GM19193 (cell line): ENCODE measurements at regions not wholly inside any gene's neighbourhood (a gene's known extent, or its start where the extent isn't known, plus 50 kb on each side); places are given as distances from the start of the nearest gene placed in this dataset.

ENCODE experiments used
- POLR2A ChIP-seq: IDR thresholded peaks from 4 replicates; pipeline ENCODE4 v1.6.1; 2011; ENCODE audit not compliant: insufficient read depth, insufficient read length; ENCODE audit errors: extremely low read depth

DNA sequence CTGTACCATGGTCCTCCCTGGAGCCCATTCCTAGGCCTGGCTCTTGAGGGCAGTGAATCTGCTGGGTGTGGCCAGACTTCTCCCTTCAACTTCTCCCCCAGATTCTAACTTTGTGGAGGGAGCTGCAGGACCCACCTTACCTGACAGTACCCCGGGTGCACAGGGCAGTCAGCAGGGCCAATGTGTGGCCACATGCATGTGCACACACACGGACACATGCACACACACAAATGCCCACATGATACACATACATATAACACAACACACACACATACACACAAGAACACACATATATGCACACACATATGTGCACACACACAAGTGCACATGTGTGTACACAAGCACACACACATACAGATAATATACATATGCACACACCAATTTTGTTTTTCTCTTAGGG is 300.0 kb upstream of the HS6ST1 start:
- TF ChIP-seq POLR2A = no peak

GRCh38 chr2:128619471-128620325 is 301.0 kb upstream of the HS6ST1 start:
- no peak for TF ChIP-seq POLR2A

- TF ChIP-seq POLR2A = no peak
Measured at GRCh38 chr2:128621074-128621473, 302.4 kb upstream of the HS6ST1 start.

DNA sequence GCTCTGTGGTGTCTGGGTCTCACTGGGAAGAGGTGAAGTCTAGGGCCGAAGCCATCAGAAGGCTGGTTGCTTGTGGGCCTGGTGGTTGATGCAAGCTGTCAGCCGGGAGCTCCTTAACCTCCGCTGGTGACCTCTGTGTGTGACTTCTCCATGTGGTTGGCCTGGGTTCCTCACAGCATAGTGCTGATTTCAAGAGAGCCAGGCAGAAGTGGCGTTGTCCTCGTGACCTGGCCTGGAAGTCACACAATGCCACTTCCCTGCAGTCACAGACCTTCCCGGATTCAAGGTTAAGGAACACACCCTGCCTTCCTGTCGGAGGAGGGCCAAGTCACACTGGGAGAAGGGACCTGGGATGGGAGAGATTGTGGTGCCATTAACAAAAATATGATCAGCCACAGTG is 303.7 kb upstream of the HS6ST1 start:
- TF ChIP-seq POLR2A = no peak

GRCh38 chr2:128622955-128623620 is 304.4 kb upstream of the HS6ST1 start:
- no peak for TF ChIP-seq POLR2A

DNA sequence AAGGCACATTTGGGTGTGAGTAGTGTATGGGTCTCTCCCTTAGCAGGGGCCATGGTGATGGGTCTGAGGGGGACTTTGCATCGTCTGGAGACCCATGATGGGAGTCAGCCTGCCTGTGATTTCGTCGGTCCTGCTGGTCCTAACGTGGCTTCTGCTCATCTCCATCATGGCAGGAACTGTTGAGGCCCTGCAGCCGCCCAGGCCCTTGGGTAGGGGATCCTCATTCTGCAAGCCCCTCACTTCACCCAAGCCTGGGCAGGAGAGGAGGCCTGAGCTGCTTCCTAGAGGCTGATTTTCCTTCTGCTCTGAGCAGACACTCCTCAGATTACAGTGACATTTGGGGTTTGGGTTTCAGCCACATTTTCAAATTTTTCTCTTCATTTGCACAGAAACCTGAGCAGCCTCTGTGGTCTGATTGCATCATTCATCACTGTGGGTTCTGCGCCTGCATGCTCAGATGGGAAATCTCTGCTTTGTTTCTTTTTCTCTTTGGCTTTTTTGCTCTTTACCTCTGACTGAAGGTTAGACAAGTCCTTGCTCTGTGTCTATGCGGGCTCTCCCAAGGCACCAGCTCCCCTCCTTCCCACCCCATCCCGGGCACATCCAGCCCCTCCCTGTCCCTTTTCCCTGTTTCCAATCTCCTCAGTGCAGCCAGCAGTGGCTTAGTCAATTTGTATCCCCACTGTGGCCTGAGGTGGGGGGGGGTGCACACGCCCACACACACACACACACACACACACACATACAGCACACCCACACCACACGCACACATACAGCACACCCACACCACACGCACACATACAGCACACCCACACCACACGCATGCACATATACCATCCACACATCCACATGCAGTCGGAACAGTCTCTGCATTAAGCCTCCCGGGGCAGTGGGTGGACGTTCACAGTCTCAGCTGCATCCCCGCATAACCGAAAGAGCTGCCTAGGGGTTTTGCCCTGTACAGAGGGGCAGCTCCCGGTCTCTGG is 305.4 kb upstream of the HS6ST1 start:
- no peak for TF ChIP-seq POLR2A

GRCh38 chr2:128624956-128625355 is 306.3 kb upstream of the HS6ST1 start:
- TF ChIP-seq POLR2A = no peak

DNA sequence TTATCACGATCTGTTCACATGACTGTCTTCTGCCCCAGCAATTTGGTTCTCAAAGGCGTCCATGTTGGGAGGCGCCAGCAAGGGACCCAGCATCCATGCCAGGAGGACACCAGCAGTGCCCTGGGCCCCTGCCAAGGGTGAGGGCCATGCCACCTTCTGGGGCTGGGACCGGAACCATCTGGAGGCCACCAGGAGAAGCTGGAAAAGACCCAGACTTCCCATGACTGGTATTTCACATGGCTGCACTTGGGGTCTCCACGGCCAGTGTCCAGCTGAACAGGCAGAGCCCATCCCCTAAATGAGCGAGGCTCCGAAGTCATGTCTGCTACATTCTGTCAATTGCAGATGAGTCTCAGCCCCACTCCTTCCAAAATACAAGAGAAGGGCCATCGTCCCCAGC is 306.8 kb upstream of the HS6ST1 start:
- no peak for TF ChIP-seq POLR2A

- TF ChIP-seq POLR2A = no peak
Measured at GRCh38 chr2:128625963-128626759, 307.5 kb upstream of the HS6ST1 start.

DNA sequence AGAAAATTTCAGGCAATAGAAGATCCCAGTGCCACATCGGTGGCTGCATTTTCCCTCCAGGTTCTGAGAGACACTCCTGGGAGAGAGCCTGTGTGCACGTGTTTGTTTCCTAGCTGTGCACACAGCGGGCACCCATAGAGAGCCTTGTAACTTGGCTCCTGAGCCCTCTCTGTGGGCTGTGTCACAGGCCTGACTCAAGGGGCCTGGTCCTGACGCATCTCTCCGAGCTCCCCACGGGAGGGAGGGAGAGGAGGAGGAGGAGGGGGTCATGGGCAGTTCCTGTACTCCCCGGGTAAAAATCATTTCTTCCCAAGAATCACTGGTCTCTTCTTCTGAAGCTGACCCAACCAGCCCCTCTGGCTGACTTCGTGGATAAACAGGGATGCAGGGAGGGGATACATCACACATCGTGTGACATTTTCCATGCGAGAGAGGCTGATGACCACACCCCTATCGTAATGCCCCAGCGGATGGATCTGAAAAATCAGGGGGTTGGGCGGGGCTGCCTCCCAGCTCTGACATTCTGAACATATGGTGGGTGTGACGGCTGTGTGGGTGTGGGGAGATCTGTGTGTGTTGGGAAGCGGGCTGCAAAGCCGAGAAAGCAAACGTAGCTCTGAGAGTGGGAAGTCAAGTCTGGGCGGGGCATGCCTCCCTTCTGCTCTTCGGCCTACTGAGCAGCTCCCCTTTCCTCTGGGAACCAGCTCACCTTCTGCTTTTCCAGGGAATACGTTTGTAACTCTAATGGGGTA is 308.3 kb upstream of the HS6ST1 start:
- no peak for TF ChIP-seq POLR2A

GRCh38 chr2:128628206-128628605 is 309.5 kb upstream of the HS6ST1 start:
- no peak for TF ChIP-seq POLR2A

DNA sequence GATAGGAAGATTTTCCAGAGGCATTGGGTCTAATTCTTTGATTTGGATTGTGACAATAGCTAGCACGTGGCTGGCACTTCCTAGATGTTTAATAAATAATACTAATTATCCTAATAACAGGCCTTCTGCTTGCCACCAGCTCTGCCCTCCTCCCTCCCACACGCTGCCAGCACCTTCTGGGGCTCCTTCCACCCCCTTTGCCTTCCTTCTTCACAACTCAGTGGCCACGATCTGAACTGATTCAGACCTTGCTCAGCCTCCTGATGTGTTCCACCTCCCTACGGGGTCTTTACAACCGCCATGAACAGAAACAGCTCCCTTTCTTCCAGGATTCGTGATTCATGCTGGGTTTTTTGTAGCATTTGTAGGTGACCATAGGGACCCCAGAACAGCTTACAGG is 310.3 kb upstream of the HS6ST1 start:
- no peak for TF ChIP-seq POLR2A

DNA sequence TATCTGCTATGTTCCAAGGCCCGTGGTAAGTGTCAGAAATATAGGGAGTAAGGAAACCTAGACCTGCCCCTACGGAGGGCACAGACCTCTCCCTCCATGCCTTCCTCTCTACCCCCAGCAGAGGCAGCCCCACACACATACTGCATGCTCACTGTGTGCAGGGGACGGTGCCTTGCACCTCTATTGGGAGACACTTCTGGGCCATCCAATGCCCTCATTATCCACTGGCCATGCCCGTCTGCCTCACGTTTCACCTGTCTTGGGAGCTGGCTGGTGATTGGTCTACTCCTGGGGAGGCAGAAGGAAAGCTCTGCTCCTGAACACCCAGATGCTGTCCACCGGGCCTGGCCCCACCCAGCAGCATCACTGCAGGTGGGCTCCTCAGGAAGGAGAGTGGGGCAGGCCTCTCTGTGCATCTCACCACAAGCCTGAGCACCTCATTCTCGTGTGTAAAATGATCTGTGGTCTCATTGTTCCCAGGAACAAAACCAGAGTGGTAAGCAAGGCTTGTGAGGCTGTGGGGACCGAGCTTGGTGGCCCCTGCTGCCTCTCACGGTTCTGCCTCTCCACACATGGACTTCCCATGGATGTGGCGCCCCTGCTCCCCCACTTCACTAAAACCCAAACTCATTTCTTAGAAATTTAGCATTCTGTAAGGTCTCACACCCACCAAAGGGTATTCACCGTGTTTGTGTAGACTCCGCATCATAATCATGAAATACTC is 312.5 kb upstream of the HS6ST1 start:
- TF ChIP-seq POLR2A = no peak
